A673 (cell line): ENCODE measurements at regions not wholly inside any gene's neighbourhood (a gene's known extent, or its start where the extent isn't known, plus 50 kb on each side); places are given as distances from the start of the nearest gene placed in this dataset.

Experiments used
- EZH2 ChIP-seq: fragments of 200-600 bp; sonication (generic); IDR thresholded peaks from 2 replicates; pipeline ENCODE4 v1.6.1; 2017; ENCODE audit warnings: borderline replicate concordance, low read depth, mild to moderate bottlenecking, mixed read lengths, antibody characterized with exemption, low read length; ENCODE audit not compliant: poor library complexity, severe bottlenecking
- TF ChIP-seq, protein P1 (sequence below): fragments of 300-800, 200-600 bp; sonication (generic); conservative IDR thresholded peaks from 2 replicates; pipeline ENCODE4 v1.5.1; 2017; ENCODE audit warnings: low read depth, mild to moderate bottlenecking, antibody characterized with exemption, low read length, moderate library complexity, mixed read lengths

DNA sequence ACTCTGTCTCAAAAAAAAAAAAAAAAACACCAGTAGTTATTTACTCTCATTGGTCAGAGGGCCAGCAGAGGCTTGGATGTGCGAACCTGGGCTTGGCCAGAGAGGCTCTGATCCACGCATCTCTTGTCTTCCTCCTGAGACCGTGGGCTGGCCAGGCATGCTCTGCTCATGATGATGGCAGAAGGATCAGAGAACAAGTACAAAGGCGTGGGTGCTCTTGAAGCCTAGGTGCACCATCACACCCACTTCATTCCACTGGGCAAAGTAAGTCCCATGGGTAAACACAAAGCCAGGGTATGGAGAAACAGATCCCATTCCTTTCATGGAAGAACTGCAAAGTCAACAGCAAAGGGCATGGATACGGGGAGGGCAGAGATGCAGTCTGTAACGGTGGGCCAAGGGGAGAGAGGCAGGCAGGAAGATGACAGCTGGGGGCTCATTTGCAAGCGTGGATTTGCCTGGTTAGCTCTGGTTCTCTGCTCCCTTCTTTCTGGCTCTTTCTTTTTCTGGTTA lies 128.2 kb upstream of the SDK1 start:
- TF ChIP-seq, protein P1, sequence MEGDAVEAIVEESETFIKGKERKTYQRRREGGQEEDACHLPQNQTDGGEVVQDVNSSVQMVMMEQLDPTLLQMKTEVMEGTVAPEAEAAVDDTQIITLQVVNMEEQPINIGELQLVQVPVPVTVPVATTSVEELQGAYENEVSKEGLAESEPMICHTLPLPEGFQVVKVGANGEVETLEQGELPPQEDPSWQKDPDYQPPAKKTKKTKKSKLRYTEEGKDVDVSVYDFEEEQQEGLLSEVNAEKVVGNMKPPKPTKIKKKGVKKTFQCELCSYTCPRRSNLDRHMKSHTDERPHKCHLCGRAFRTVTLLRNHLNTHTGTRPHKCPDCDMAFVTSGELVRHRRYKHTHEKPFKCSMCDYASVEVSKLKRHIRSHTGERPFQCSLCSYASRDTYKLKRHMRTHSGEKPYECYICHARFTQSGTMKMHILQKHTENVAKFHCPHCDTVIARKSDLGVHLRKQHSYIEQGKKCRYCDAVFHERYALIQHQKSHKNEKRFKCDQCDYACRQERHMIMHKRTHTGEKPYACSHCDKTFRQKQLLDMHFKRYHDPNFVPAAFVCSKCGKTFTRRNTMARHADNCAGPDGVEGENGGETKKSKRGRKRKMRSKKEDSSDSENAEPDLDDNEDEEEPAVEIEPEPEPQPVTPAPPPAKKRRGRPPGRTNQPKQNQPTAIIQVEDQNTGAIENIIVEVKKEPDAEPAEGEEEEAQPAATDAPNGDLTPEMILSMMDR, result no peak
- no peak for TF ChIP-seq EZH2
